SK-N-SH treated with all-trans-retinoic acid at 6 μM for 48 hours (cell line): ENCODE measurements at regions not wholly inside any gene's neighbourhood (a gene's known extent, or its start where the extent isn't known, plus 50 kb on each side); places are given as distances from the start of the nearest gene placed in this dataset.

Source experiments
- CREB5 ChIP-seq: fragments of 250-450 bp; sonication (Bioruptor Pico); IDR thresholded peaks from 2 replicates; pipeline ENCODE4 v1.5.1; 2020; ENCODE audit warnings: low read depth, mild to moderate bottlenecking, moderate library complexity
- CSRNP3 ChIP-seq: fragments of 250-450 bp; sonication (Bioruptor Pico); IDR thresholded peaks from 2 replicates; pipeline ENCODE4 v1.5.1; 2021; ENCODE audit warnings: mild to moderate bottlenecking, moderate library complexity
- GLIS3 ChIP-seq: fragments of 250-450 bp; sonication (Bioruptor Pico); IDR thresholded peaks from 2 replicates; pipeline ENCODE4 v1.5.0; 2020; ENCODE audit warnings: mild to moderate bottlenecking, moderate library complexity
- ISL1 ChIP-seq: fragments of 250-450 bp; sonication (Bioruptor Pico); IDR thresholded peaks from 2 replicates; pipeline ENCODE4 v2.1.2; 2022; ENCODE audit warnings: mild to moderate bottlenecking, moderate library complexity
- PATZ1 ChIP-seq: fragments of 250-450 bp; sonication (Bioruptor Pico); IDR thresholded peaks from 2 replicates; pipeline ENCODE4 v1.8.0; 2020; ENCODE audit warnings: mild to moderate bottlenecking, moderate library complexity, borderline replicate concordance
- POU6F1 ChIP-seq: fragments of 250-450 bp; sonication (Bioruptor Pico); IDR thresholded peaks from 2 replicates; pipeline ENCODE4 v1.8.0; 2021; ENCODE audit warnings: low read depth, mild to moderate bottlenecking, moderate library complexity, borderline replicate concordance
- RARB ChIP-seq: fragments of 250-450 bp; sonication (Bioruptor Pico); IDR thresholded peaks from 2 replicates; pipeline ENCODE4 v1.8.0; 2021; ENCODE audit warnings: mild to moderate bottlenecking, moderate library complexity
- TOX ChIP-seq: fragments of 250-450 bp; sonication (Bioruptor Pico); IDR thresholded peaks from 2 replicates; pipeline ENCODE4 v1.8.0; 2021; ENCODE audit warnings: mild to moderate bottlenecking, moderate library complexity, borderline replicate concordance
- ZC3H10 ChIP-seq: fragments of 250-450 bp; sonication (Bioruptor Pico); IDR thresholded peaks from 2 replicates; pipeline ENCODE4 v1.5.1; 2021; ENCODE audit warnings: mild to moderate bottlenecking, moderate library complexity
- ZFP3 ChIP-seq: fragments of 250-450 bp; sonication (Bioruptor Pico); IDR thresholded peaks from 2 replicates; pipeline ENCODE4 v1.5.0; 2020; ENCODE audit warnings: mild to moderate bottlenecking, moderate library complexity
- ZNF565 ChIP-seq: fragments of 450-650 bp; formaldehyde crosslinking; conservative IDR thresholded peaks from 2 replicates; pipeline ENCODE4 v1.5.0; 2020; ENCODE audit warnings: low read depth, mild to moderate bottlenecking, moderate library complexity
- ZNF70 ChIP-seq: fragments of 450-650 bp; formaldehyde crosslinking; IDR thresholded peaks from 2 replicates; pipeline ENCODE4 v1.5.0; 2020; ENCODE audit warnings: mild to moderate bottlenecking, moderate library complexity
- ZNF8 ChIP-seq: fragments of 450-650 bp; formaldehyde crosslinking; IDR thresholded peaks from 2 replicates; pipeline ENCODE4 v1.5.0; 2020; ENCODE audit warnings: mild to moderate bottlenecking, moderate library complexity

GRCh38 chr5:71982717-71983395, 124.4 kb upstream of the MAP1B start:
- TF ChIP-seq CREB5 (no peak), ZFP3 (no peak), ZNF8 (CRISPR knock-in tag) (no peak), RARB (CRISPR knock-in tag) (no peak), POU6F1 (no peak), ZNF70 (CRISPR knock-in tag) (no peak), TOX (no peak), PATZ1 (CRISPR knock-in tag) (no peak), CSRNP3 (no peak), ZC3H10 (CRISPR knock-in tag) (no peak), ISL1 (CRISPR knock-in tag) (no peak), ZNF565 (CRISPR knock-in tag) (no peak), GLIS3 (CRISPR knock-in tag) (no peak)
